Neural cell (in vitro differentiated cells): ENCODE measurements at regions not wholly inside any gene's neighbourhood (a gene's known extent, or its start where the extent isn't known, plus 50 kb on each side); places are given as distances from the start of the nearest gene placed in this dataset.
"Not testable (repeated sequence)": the region's sequence is repeated elsewhere in the genome, so short reads cannot be mapped to it uniquely, and the experiment has no call there.

ENCODE experiments used
- H2AFZ ChIP-seq: fragments of 200-600, 300-800 bp; sonication (generic), shearing (Covaris generic); 2 replicates; pipeline ENCODE4 v1.6.0; 2014; ENCODE audit warnings: low read depth, mild to moderate bottlenecking, antibody characterized with exemption, low read length, moderate library complexity
- H3F3A ChIP-seq: fragments of 200-600 bp; shearing (Covaris generic); 2 replicates; pipeline ENCODE4 v1.6.1; 2016; ENCODE audit warnings: mild to moderate bottlenecking, moderate library complexity, mixed read lengths, antibody characterized with exemption, low read length; ENCODE audit not compliant: insufficient read depth, poor library complexity, severe bottlenecking
- H3K27ac ChIP-seq: fragments of 200-600, 300-800 bp; sonication (generic), shearing (Covaris generic); 2 replicates; pipeline ENCODE4 v1.5.1; 2014; ENCODE audit warnings: mild to moderate bottlenecking, low read length, moderate library complexity
- H3K27me3 ChIP-seq: fragments of 300-800, 200-600 bp; sonication (generic), shearing (Covaris generic); 2 replicates; pipeline ENCODE4 v1.6.0; 2014; ENCODE audit warnings: mild to moderate bottlenecking, low read depth, low read length, moderate library complexity; ENCODE audit not compliant: insufficient read depth
- H3K36me3 ChIP-seq: fragments of 300-800, 200-600 bp; sonication (generic), shearing (Covaris generic); 2 replicates; pipeline ENCODE4 v1.5.1; 2014; ENCODE audit warnings: mild to moderate bottlenecking, antibody characterized with exemption, low read length, moderate library complexity; ENCODE audit not compliant: insufficient read depth
- H3K4me2 ChIP-seq: fragments of 300-800, 200-600 bp; sonication (generic), shearing (Covaris generic); 2 replicates; pipeline ENCODE4 v1.6.0; 2014; ENCODE audit warnings: mild to moderate bottlenecking, low read length
- H3K4me3 ChIP-seq: fragments of 300-800, 200-600 bp; sonication (generic), shearing (Covaris generic); 2 replicates; pipeline ENCODE4 v1.5.1; 2014; ENCODE audit warnings: mild to moderate bottlenecking, low read length, moderate library complexity
- H3K79me2 ChIP-seq: fragments of 200-600 bp; shearing (Covaris generic); replicated peaks from 2 replicates; pipeline ENCODE4 v1.6.0; 2014; ENCODE audit warnings: mild to moderate bottlenecking, low read length, moderate library complexity; ENCODE audit not compliant: insufficient read depth
- H3K9ac ChIP-seq: fragments of 300-800, 200-600 bp; sonication (generic), shearing (Covaris generic); 2 replicates; pipeline ENCODE4 v1.6.1; 2016; ENCODE audit warnings: mild to moderate bottlenecking, low read length, mixed read lengths
- H3K9me2 ChIP-seq: fragments of 200-600 bp; shearing (Covaris generic); 2 replicates; pipeline ENCODE4 v1.6.1; 2016; ENCODE audit warnings: mild to moderate bottlenecking, low read length, mixed read lengths; ENCODE audit not compliant: insufficient read depth
- H3K9me3 ChIP-seq: fragments of 200-600, 300-800 bp; sonication (generic), shearing (Covaris generic); 2 replicates; pipeline ENCODE4 v1.6.1; 2016; ENCODE audit warnings: mild to moderate bottlenecking, mixed run types, low read length, moderate library complexity, mixed read lengths
- H4K20me1 ChIP-seq: fragments of 200-600 bp; shearing (Covaris generic); 2 replicates; pipeline ENCODE4 v1.6.1; 2016; ENCODE audit warnings: mild to moderate bottlenecking, mixed run types; ENCODE audit not compliant: insufficient read depth
- EP300 ChIP-seq: fragments of 450-650 bp; conservative IDR thresholded peaks from 2 replicates; pipeline ENCODE4 v1.6.1; 2014; ENCODE audit warnings: antibody characterized with exemption, mild to moderate bottlenecking, moderate library complexity; ENCODE audit not compliant: poor library complexity, severe bottlenecking
- EZH2 ChIP-seq: fragments of 200-600, 300-800 bp; shearing (Covaris generic), sonication (generic); IDR thresholded peaks from 2 replicates; pipeline ENCODE4 v1.6.1; 2014; ENCODE audit warnings: antibody characterized with exemption, low read length, borderline replicate concordance, mild to moderate bottlenecking; ENCODE audit not compliant: insufficient read depth, poor library complexity, severe bottlenecking
- MXI1 ChIP-seq: fragments of 450-650 bp; conservative IDR thresholded peaks from 2 replicates; pipeline ENCODE4 v1.6.1; 2014; ENCODE audit warnings: antibody characterized with exemption, mild to moderate bottlenecking; ENCODE audit not compliant: poor library complexity, severe bottlenecking
- POLR2AphosphoS5 ChIP-seq: IDR thresholded peaks from 2 replicates; pipeline ENCODE4 v1.6.1; 2012
- RAD21 ChIP-seq: fragments of 450-650 bp; conservative IDR thresholded peaks from 2 replicates; pipeline ENCODE4 v1.6.1; 2014; ENCODE audit warnings: antibody characterized with exemption, mild to moderate bottlenecking, moderate library complexity
- SMC3 ChIP-seq: fragments of 450-650 bp; conservative IDR thresholded peaks from 2 replicates; pipeline ENCODE4 v1.6.1; 2014; ENCODE audit warnings: antibody characterized with exemption, mild to moderate bottlenecking, moderate library complexity; ENCODE audit not compliant: poor library complexity
- TAF1 ChIP-seq: IDR thresholded peaks from 2 replicates; pipeline ENCODE4 v1.6.1; 2012; ENCODE audit warnings: low read depth
- TF ChIP-seq, protein P1 (sequence below): fragments of 450-650 bp; IDR thresholded peaks from 2 replicates; pipeline ENCODE4 v1.5.1; 2014; ENCODE audit warnings: antibody characterized with exemption, mild to moderate bottlenecking, moderate library complexity; ENCODE audit not compliant: poor library complexity, severe bottlenecking
- TF ChIP-seq, protein P2 (sequence below): IDR thresholded peaks from 2 replicates; pipeline ENCODE4 v1.6.1; 2012; ENCODE audit warnings: borderline replicate concordance

DNA sequence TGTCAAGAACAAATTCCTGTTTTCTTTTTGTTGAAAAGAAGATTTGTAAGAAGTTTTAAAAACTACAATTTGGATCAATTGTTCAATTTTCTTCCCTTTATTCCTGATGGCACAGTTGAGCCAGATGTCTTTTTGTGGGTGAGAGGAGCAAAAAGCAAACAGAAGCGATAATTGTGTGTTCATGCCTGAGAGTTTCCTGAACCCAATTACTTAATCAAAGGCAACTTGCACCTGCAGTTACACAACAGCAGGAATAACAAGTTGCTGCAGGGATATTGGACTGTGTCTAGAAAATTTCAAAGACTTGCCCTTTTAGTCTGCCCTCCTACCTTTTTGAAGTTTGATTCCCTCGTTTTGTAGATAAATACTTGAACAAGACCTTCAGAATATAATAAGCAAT lies 383.6 kb downstream of the DSEL start:
- H3K36me3 ChIP-seq: no peaks in the 10 kb centered on the region
- no peak overlapping the region for H3K4me3 ChIP-seq
- no peak overlapping the region for H3K9ac ChIP-seq
- H3K27me3 ChIP-seq: no peaks in the 10 kb centered on the region
- no peaks in the 10 kb centered on the region for H3K79me2 ChIP-seq
- no peaks in the 10 kb centered on the region for H3K9me3 ChIP-seq
- H4K20me1 ChIP-seq: no peaks in the 10 kb centered on the region
- H3F3A ChIP-seq: no peaks in the 10 kb centered on the region
- H3K27ac ChIP-seq: no peak overlapping the region
- no peak overlapping the region for H2AFZ ChIP-seq
- H3K4me2 ChIP-seq: no peak overlapping the region
- no peaks in the 10 kb centered on the region for H3K9me2 ChIP-seq
- TF ChIP-seq TAF1: no peak
- no peak for TF ChIP-seq SMC3
- no peak for TF ChIP-seq EP300
- no peak for TF ChIP-seq EZH2
- TF ChIP-seq, protein P1, sequence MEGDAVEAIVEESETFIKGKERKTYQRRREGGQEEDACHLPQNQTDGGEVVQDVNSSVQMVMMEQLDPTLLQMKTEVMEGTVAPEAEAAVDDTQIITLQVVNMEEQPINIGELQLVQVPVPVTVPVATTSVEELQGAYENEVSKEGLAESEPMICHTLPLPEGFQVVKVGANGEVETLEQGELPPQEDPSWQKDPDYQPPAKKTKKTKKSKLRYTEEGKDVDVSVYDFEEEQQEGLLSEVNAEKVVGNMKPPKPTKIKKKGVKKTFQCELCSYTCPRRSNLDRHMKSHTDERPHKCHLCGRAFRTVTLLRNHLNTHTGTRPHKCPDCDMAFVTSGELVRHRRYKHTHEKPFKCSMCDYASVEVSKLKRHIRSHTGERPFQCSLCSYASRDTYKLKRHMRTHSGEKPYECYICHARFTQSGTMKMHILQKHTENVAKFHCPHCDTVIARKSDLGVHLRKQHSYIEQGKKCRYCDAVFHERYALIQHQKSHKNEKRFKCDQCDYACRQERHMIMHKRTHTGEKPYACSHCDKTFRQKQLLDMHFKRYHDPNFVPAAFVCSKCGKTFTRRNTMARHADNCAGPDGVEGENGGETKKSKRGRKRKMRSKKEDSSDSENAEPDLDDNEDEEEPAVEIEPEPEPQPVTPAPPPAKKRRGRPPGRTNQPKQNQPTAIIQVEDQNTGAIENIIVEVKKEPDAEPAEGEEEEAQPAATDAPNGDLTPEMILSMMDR: no peak
- TF ChIP-seq RAD21: no peak
- no peak for TF ChIP-seq MXI1

DNA sequence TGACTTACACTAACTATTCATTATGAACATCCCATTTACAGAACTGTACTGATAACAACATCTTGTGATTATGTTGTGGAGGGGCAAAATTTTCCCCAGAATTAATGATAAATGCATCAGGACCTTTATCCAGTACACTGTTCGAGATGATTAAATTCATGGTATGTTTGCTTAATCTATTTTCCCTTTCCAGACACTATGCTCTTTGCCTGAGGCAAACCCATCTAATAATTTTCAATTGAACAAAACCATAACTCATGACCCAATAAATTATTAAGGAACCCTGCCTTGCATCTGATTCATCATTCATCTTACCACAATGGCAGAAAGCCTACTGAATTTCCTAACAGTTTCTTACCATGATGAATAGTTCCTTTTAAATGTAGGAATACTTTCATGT lies 385.0 kb downstream of the DSEL start:
- Histone ChIP-seq H3K36me3 (no peaks in the 10 kb centered on the region), H3K4me3 (no peak overlapping the region), H3K9me2 (no peaks in the 10 kb centered on the region), H3K4me2 (no peak overlapping the region), H3F3A (no peaks in the 10 kb centered on the region), H3K79me2 (no peaks in the 10 kb centered on the region), H3K9me3 (no peaks in the 10 kb centered on the region), H3K9ac (no peak overlapping the region), H2AFZ (no peak overlapping the region), H4K20me1 (no peaks in the 10 kb centered on the region), H3K27ac (no peak overlapping the region), H3K27me3 (no peaks in the 10 kb centered on the region)
- TF ChIP-seq, protein P1: no peak
- TF ChIP-seq MXI1 (no peak), EP300 (no peak), SMC3 (no peak), POLR2AphosphoS5 (no peak), RAD21 (no peak), EZH2 (no peak), TAF1 (no peak)
- TF ChIP-seq, protein P2, sequence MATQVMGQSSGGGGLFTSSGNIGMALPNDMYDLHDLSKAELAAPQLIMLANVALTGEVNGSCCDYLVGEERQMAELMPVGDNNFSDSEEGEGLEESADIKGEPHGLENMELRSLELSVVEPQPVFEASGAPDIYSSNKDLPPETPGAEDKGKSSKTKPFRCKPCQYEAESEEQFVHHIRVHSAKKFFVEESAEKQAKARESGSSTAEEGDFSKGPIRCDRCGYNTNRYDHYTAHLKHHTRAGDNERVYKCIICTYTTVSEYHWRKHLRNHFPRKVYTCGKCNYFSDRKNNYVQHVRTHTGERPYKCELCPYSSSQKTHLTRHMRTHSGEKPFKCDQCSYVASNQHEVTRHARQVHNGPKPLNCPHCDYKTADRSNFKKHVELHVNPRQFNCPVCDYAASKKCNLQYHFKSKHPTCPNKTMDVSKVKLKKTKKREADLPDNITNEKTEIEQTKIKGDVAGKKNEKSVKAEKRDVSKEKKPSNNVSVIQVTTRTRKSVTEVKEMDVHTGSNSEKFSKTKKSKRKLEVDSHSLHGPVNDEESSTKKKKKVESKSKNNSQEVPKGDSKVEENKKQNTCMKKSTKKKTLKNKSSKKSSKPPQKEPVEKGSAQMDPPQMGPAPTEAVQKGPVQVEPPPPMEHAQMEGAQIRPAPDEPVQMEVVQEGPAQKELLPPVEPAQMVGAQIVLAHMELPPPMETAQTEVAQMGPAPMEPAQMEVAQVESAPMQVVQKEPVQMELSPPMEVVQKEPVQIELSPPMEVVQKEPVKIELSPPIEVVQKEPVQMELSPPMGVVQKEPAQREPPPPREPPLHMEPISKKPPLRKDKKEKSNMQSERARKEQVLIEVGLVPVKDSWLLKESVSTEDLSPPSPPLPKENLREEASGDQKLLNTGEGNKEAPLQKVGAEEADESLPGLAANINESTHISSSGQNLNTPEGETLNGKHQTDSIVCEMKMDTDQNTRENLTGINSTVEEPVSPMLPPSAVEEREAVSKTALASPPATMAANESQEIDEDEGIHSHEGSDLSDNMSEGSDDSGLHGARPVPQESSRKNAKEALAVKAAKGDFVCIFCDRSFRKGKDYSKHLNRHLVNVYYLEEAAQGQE: no peak

DNA sequence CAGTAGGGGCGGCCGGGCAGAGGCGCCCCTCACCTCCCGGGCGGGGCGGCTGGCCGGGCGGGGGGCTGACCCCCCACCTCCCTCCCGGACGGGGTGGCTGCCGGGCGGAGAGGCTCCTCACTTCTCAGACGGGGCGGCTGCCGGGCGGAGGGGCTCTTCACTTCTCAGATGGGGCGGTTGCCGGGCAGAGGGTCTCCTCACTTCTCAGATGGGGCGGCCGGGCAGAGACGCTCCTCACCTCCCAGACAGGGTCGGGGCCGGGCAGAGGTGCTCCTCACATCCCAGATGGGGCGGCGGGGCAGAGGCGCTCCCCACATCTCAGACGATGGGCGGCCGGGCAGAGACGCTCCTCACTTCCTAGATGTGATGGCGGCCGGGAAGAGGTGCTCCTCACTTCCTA lies 389.8 kb downstream of the DSEL start:
- not testable (repeated sequence) for H3K27ac ChIP-seq, H3K9ac ChIP-seq, H3K9me3 ChIP-seq, H3K79me2 ChIP-seq, H3K9me2 ChIP-seq, H4K20me1 ChIP-seq, H3K4me3 ChIP-seq, H3K4me2 ChIP-seq, H3K36me3 ChIP-seq, H3F3A ChIP-seq, H2AFZ ChIP-seq, H3K27me3 ChIP-seq
